DND-41 (cell line): ENCODE measurements at regions not wholly inside any gene's neighbourhood (a gene's known extent, or its start where the extent isn't known, plus 50 kb on each side); places are given as distances from the start of the nearest gene placed in this dataset.

Experiments used
- ATAC-seq: fragments of 200-7000 bp; cut with Tn5 transposase; 3 replicates; pipeline ENCODE4 v1.9.1; 2021; ENCODE audit warnings: low read depth; ENCODE audit not compliant: insufficient read depth
- DNase-seq: peaks from one replicate; pipeline ENCODE4 v3.0.0-alpha.2; 2020
- H2AFZ ChIP-seq: 2 replicates; pipeline ENCODE4 v1.6.0; 2012; ENCODE audit warnings: low read depth, low read length
- H3K27ac ChIP-seq: 2 replicates; pipeline ENCODE4 v1.5.1; 2012; ENCODE audit warnings: low read length, inconsistent platforms
- H3K27me3 ChIP-seq: fragments of 200-600 bp; sonication (generic); 2 replicates; pipeline ENCODE4 v1.6.0; 2012; ENCODE audit warnings: low read length, mild to moderate bottlenecking, inconsistent platforms; ENCODE audit not compliant: insufficient read depth, poor library complexity
- H3K36me3 ChIP-seq: 2 replicates; pipeline ENCODE4 v1.5.1; 2012; ENCODE audit warnings: low read length, inconsistent platforms; ENCODE audit not compliant: insufficient read depth
- H3K4me1 ChIP-seq: 2 replicates; pipeline ENCODE4 v1.5.1; 2012; ENCODE audit warnings: mild to moderate bottlenecking, low read length; ENCODE audit not compliant: insufficient read depth
- H3K4me2 ChIP-seq: 2 replicates; pipeline ENCODE4 v1.6.0; 2012; ENCODE audit warnings: mild to moderate bottlenecking, moderate library complexity, low read length, inconsistent platforms; ENCODE audit not compliant: insufficient read depth
- H3K4me3 ChIP-seq, 2 experiments: fragments of 200-600 bp in 1 of 2; shearing (Covaris generic) in 1 of 2; 2 replicates each; pipeline ENCODE4 v1.5.1; 2012 to 2016; ENCODE audit warnings: inconsistent platforms in 2 of 2, low read length in 2 of 2, mild to moderate bottlenecking in 2 of 2, low read depth in 1 of 2, moderate library complexity in 1 of 2
- H3K79me2 ChIP-seq: 2 replicates; pipeline ENCODE4 v1.6.0; 2012; ENCODE audit warnings: low read length, inconsistent platforms; ENCODE audit not compliant: insufficient read depth
- H3K9ac ChIP-seq: 2 replicates; pipeline ENCODE4 v1.6.0; 2012; ENCODE audit warnings: low read depth, mild to moderate bottlenecking, inconsistent platforms, low read length, moderate library complexity
- H3K9me3 ChIP-seq: 2 replicates; pipeline ENCODE4 v1.5.1; 2012; ENCODE audit warnings: low read length, moderate library complexity, mild to moderate bottlenecking, inconsistent platforms; ENCODE audit not compliant: insufficient read depth, severe bottlenecking
- H4K20me1 ChIP-seq: 2 replicates; pipeline ENCODE4 v1.6.0; 2012; ENCODE audit warnings: low read length; ENCODE audit not compliant: insufficient read depth
- CTCF ChIP-seq: IDR thresholded peaks from 2 replicates; pipeline ENCODE4 v1.5.1; 2012; ENCODE audit warnings: borderline replicate concordance, low read length, moderate library complexity, mild to moderate bottlenecking; ENCODE audit not compliant: poor library complexity, severe bottlenecking; ENCODE audit errors: extremely low read depth
- EZH2 ChIP-seq: IDR thresholded peaks from 3 replicates; pipeline ENCODE4 v1.6.1; 2012; ENCODE audit warnings: borderline replicate concordance, low read depth, mild to moderate bottlenecking, moderate library complexity, low read length, inconsistent platforms; ENCODE audit not compliant: severe bottlenecking

- no peaks in the 10 kb centered on the region for H3K9me3 ChIP-seq
Measured at GRCh38 chr10:78754269-78755062, 314.3 kb upstream of the ZMIZ1 start.

GRCh38 chr10:78755063-78755701 lies 313.6 kb upstream of the ZMIZ1 start:
- Histone ChIP-seq H3K4me3 (no peak overlapping the region), H4K20me1 (peaks cover 6% of the 10 kb centered on the region), H2AFZ (no peak overlapping the region), H3K79me2 (no peaks in the 10 kb centered on the region), H3K4me1 (no peaks in the 10 kb centered on the region), H3K9ac (no peak overlapping the region), H3K36me3 (no peaks in the 10 kb centered on the region), H3K27me3 (peaks cover 30% of the 10 kb centered on the region), H3K4me2 (no peak overlapping the region), H3K9me3 (no peaks in the 10 kb centered on the region), H3K27ac (no peak overlapping the region)
- no peak for TF ChIP-seq EZH2
- TF ChIP-seq CTCF = no peak
- DNase-seq (no peak), ATAC-seq (no peak)

More at GRCh38 chr10:78754269-78755062, 314.3 kb upstream of the ZMIZ1 start:
- Histone ChIP-seq H3K36me3 (no peaks in the 10 kb centered on the region), H2AFZ (no peak overlapping the region), H3K4me2 (no peak overlapping the region), H3K27me3 (peaks cover 30% of the 10 kb centered on the region), H3K79me2 (no peaks in the 10 kb centered on the region), H3K4me3 (no peak overlapping the region), H3K27ac (no peak overlapping the region), H3K4me1 (no peaks in the 10 kb centered on the region), H3K9ac (no peak overlapping the region), H4K20me1 (peaks cover 6% of the 10 kb centered on the region)
- TF ChIP-seq EZH2 (no peak), CTCF (no peak)
- ATAC-seq (no peak), DNase-seq (no peak)

- Histone ChIP-seq H3K4me3 (no peak overlapping the region), H2AFZ (no peak overlapping the region), H3K9me3 (no peaks in the 10 kb centered on the region), H3K9ac (no peak overlapping the region), H3K4me2 (no peak overlapping the region), H3K27ac (no peak overlapping the region), H3K79me2 (no peaks in the 10 kb centered on the region), H3K4me1 (no peaks in the 10 kb centered on the region), H4K20me1 (peaks cover 6% of the 10 kb centered on the region), H3K36me3 (no peaks in the 10 kb centered on the region), H3K27me3 (peaks cover 30% of the 10 kb centered on the region)
- ATAC-seq = no peak
- no peak for DNase-seq
- no peak for TF ChIP-seq CTCF
Measured at GRCh38 chr10:78755877-78756455, 312.8 kb upstream of the ZMIZ1 start.
